HS-27A (cell line): ENCODE measurements at regions not wholly inside any gene's neighbourhood (a gene's known extent, or its start where the extent isn't known, plus 50 kb on each side); places are given as distances from the start of the nearest gene placed in this dataset.

Experiments used
- DNase-seq: peaks from one replicate; pipeline ENCODE4 v3.0.0-alpha.2; 2012; ENCODE audit warnings: low read depth, missing footprints

DNA sequence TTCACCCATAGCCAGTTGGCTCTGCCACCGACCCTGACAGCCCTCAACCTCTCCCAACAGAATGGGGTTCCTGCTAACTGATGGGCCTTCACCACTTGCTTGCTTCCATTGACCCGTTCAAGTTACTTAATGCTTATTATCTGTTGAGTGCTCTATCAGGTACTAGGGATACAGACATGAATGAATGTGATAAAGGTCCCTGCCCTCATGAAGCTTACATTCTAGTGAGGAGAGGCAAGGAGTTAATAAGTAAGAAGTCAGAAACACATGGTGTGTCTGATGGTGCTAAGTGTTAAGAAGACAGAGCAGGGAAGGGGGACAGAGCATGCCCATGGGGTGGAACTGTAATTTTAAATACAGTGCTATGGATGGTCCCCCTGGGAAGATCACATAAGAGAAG, 107.5 kb upstream of the JUN start:
- no peak for DNase-seq

DNA sequence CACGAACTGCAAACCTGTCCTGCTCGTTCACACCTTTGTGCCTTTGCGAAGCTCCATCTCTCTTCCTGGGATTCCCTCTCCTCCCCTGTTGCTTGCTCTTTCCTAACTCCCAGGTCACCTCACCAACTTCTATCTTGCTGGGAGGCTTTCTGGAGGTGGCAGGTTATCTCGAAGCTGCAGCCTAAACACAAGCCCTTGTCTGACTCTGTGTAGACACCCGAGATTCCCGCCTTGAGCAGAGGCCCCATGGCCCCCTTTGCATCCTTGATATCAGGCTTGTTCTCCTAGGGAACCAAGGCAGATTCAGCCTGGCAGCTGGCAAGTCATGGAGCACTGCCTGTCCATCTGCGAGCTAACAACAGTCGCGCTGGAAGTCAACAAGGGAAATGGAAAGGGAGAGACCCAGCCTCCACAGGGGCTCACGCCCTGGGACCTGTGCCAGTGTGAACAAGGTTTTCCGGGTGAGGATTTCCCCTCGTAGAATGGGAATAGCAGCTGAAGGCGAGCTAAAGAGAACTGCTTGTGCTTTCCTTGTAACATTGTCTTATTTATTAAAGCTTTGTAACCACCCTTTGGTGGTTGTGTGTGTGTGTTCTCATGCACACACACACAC, 109.5 kb upstream of the JUN start:
- no peak for DNase-seq

DNA sequence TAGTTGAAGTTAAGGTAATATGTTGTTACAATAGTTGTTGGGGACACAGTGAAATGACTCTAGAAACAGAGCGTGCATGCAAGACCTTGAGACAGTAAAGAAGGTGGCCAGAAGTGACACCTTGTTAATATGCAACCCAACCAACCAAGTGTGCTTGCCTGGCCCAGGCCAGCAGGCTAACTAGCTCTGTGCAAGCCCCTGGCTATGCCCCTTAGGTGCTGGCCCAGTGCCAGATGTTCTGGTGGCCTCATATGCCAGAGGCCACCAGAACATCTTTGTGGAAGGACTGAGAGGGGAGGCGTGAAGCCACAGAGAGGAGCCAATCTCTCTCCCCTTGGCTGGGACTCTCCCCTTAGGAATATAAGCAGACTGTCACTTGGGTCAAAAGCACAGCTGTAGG, 111.2 kb upstream of the JUN start:
- DNase-seq: no peak

DNA sequence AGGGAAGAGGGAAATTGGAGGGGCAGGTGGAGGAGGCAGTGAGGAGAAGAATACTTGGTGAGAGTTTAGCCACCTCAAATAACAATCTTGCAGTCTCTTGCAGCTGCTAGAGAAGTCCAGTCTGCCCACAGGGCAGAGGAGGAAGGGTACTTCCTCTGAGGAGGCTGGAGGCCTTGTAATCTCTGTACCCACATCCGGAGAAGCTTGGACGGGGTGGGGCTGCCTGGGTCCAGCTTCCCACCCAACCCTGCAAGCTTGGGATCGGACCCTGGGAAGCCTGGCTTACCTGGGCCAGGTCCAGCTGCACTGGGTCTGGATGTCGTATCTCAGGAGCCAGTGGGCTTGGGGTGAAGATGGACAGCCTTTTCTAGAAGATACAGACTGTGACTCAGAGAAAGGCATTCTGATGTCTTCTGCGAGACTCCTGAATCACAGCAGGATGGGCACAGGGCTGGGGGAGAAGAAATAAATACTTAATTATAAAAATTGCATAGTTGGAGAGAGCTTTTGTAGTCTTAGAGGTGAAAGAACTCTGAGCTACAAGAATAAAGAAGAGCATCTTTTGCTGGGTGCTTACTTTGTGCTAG, 111.8 kb upstream of the JUN start:
- no peak for DNase-seq

DNA sequence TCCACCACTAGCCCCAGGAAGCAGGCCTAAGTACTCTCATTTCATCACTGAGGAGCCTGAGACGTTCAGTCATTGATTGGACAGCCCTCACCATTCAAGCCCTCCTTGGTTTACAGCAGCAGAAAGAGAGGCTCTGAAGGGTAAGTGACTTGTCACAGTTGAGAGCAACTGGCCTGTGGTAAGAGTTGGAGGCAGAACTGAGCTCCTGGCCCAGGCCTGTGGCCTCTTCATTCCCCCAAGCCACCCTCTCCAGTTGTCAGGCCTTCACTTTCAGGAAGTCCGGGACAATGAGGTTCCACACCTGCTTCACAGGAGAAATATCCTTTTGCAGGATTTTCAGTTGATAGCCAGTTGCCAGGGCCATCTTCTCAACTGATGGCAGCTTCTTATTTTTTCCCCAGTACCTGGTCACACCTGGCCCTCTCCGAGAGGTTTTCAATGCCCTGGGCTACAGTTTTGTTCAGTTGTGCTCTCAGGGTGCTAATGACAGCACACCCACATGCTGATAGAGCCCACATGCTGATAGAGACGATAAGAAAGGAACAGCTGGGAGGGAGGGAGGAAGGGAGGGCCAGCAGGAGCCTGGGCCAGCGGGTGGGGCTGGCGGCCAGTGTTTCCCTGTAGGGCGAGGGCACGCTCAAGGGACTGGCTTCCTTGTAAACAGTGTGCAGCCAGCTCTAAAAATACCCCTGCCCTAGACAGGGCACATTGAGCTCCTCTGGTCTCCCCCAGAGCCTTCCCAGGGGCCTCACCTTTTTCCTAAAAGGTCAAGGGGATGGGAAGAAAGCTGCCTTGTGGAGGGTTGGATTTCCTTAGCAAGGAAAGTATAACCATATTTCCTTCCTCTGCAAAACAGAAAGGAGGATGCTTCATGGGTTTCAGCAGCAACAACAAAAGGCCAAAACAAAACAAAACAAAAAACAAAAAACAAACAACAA, 112.7 kb upstream of the JUN start:
- DNase-seq: no peak

DNA sequence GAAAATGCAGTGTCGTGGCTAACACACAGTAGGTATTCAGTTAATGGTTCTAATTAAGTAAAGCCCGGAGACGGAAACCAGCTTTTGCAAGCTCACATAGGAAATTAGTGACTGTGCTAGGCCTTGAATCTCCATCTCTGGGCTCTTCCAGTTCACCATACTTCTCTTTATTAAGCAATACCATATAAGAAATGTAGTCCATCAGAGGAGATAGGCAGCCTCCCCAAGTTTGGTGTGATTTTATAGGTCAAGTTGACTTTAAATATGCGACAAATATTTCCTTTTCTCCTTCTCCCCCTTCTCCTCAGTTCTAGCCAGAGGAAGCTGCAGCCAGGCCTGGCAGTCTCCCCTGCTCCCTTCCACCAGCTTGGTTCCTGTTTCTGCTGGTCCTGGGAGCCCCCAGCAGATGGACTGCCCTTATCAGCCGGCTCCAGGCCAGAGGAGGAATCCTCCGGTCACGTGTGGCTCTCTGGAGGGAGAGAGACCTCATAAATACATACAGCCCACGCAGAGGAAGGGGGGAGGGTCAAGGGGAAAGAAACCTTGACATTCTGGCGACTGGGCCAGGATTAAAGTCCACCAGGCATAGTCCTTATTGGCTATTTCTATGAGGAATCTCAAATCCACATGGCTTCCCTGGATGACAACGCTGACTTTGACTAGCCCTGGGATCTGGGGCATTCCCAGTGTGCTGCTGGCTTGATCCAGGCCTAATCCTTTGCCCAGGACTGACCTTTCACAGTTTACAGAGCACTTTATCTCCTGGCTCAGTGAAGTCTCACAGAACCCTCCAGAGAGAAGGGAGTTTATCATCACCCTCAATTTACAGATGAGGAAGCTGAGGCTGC, 115.1 kb upstream of the JUN start:
- no peak for DNase-seq

DNA sequence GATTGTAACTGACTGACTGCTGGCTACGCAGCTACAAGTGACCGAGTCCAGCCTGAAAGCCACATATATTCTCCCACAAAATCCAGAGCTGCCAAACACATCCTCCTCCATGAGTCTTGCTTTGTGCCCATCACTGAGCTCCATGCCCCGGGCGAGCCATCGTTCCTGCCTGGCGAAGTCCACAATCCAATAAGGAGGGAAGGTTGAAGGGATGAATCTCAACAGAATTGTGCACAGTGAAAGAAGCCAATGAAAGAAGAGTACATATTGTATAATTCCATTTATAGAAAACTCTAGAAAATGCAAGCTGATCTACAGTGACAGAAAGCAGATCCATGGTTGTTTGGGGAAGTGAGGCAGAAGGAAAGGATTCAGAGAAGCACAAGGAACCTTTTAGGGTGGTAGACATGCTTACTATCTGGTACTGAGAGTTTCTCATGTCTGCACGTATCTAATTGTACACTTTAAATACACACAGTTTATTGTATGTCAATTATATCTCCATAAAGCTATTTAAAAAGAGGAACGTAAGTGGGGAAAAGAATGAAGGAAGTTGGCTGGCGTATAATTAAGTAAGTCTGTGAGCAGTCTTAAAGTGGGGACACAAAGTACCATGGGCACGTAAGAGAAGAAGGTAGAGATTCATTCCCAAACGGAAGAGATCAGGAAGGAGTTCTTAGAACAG, 115.9 kb upstream of the JUN start:
- no peak for DNase-seq

DNA sequence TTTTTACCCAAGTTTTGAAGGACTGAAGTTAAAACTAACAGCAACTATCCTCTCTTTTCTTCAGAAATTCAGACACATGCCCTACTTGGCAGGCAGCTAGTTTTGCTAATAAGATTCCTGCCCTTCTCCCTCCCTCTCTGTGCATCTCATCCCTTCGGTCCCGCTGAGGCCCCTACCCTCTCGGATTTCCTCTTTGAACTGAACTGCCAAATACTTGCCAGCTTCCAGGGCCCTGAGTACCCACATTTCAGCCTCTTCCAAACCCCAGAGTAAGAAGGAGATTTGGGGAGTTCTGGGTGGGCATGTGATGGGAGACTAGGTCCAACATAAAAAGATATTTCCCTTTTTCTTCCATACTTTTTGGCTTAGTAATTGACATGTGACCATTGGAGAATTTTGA, 116.5 kb upstream of the JUN start:
- DNase-seq: no peak

DNA sequence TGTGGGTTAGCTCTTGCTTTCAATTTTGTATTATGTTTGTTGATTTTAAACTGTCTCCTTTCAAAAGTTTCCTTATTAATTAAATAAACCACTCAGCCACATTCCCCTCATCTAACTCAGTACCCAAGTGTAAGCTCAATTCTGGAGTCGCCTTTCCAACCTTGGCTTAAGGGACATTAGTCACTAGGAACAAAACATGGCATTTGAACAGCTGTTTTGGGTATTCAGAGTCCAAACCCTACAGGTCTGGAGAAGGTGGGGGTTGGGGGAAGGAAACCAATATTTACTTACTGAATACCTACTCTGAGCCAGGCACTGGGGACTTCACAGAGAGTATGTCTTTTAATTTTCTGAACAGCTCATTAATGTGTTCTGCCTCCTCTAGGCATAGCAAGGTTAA, 117.2 kb upstream of the JUN start:
- no peak for DNase-seq

DNA sequence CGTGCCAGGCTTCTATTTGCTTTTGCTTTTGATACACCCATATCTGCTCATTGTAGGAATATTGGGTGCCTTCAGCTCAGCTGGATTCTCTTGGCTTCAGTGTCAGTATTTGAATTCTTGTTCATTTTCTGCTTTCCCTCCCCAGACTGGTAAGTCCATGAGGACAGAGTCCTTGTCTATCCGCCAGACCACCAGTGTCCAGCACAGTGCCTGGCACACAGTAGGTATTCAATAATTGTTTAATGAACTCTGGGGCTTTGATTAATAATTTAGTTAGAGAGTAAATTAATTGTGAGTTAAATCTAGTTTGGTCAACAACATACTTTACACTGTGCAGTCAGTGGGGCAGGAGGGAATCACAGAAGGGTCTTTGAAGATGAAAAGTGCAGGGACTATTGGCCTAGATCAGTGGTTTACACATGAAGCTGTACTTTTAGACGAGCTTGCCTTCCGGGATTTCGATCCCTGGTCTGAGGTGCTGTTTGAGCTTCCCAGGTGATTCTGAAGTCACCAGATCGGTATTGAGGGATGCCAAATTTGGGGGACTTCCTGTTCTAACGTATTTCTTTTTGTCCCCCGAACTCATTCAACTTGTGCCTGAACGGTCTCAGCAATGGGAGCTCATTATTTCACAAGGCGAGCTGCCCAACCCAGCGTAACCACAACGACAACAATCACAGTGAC, 119.1 kb upstream of the JUN start:
- DNase-seq: no peak

DNA sequence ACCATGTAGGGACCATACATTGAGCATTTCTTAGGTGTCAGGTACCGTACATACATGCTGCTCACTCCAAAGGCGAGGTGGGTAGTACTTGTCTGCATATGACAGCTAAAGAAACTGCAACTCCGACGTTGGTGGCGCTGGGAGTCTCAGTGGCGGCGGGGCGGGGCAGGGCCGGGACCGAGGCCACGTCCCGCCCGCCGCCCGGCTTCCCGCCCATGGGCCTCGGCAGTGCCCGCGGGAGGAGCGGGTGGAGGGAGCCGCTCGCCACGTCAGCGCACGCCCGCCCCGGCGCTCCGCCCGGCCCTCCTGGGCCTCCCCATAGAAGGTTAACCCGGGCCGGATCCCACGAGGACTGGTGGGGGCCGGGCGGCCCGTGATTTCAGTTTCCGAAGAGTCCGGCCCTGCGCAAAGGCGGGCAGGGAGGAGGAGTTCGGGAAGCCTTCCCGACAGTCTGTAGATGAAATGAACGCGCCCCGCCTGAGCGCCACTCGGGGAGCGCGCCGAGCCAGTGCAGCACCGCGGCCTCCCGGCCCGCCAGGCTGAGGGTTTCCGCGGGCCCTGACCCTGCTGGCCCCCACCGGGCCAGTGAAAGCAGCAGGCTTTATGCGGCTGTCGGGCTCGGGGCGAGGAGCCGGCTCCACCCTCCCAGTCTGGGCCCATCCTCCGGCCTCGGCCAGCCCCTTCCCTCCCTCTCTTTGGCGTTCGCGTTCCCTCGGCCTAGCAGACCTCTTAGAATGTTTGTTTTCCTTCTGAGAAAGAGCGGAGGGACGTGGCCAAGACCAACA, 119.9 kb upstream of the JUN start:
- DNase-seq: peak; percentile 84

DNA sequence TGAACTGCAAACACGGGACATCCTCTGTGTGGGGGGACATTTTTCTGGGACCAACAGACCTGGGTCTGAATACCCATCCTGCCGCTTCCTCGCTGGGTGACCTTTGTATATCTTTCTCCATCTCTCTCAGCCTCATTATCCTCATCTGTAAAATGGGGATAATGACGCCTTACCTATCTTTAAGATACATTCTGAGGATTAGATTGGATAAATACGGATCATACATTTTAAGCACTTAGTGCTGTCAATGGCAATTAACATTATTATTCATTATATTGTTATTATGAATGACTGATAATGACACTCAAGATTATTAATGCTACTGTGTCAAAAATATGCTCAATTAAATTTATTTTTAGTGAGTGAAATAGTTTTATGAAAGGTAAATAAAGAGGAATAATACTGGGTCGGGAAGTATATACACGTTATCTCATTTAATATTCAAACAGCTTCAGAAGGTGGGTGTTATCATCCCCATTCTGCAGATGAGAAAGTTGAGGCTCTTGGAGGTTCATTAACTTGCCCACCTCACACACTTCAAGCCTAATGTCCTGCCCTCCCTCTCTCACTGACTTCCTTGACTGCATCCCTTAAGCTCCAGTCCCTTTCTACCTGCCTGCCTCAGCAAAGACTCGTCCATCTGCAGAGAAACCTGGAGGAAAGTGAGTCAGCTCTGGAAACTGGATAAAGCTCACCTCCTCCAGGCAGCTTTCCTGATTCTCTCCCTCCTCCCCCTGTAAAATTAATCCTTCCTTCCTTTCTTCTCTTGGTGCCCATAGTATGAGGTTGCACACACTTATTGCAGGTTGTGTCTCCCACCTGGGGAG, 120.7 kb upstream of the JUN start:
- no peak for DNase-seq

DNA sequence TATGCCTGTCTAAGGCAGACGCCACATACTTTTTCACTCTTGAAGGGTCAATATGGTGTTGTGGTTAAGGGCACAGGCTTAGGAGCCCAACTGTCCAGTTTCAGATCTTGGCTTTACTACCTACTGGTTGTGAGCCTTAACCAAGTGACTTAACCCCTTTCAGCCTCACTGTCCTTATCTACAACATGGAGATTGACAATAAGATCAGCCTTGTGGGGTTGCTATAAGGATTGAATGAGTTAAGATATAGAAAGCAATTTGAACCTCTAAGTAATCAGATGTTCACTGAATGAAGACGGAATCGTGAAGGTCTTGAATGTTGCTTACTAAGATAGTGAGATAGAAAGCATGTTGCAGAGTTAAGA, 121.3 kb upstream of the JUN start:
- DNase-seq: no peak

DNA sequence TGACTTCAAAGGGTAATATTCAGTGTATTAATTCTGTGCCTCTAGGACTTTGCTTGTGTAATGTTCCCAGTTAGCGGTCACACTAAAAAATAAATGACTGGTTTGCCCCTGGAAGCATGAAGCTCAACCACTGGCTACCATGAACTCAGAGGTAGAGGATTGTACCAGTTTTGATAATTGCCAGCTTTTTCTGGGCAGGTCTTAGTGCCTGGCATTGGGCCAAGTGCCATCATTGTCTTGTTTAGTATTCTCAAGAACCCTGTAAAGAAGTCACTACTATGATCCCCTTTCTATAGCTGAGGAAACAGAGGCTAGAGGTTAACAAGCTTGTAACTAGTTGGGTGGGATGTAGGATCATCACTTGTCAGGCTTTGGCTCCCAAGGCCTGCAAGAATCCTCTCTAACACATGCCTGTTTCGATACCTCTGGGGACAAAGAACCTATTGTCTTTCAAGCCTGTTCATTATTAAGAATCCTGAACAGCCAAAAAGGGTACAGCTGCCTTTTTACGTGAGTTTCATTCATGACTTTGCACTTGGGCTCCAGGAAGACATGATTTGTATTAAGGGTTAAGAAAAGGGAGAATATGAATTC, 121.9 kb upstream of the JUN start:
- DNase-seq: no peak

DNA sequence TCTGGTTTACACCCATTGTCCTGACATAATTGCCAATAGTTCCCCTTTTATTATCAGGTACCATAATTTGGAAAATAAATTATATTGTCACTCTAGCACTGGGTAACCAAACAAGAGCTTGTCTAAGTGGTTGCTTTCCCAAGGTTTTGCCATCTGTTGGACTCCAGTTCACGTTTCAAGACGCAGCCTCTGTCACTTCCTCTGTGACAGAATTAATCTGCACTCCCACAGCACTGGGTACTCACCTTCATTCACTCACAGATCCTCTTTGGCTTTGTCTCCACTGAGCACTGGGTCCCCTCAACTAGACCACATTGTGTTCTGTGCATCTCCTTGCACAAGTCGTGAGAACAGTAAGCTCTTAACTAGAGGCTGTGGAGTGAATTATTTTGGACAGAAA, 123.6 kb upstream of the JUN start:
- DNase-seq: no peak

DNA sequence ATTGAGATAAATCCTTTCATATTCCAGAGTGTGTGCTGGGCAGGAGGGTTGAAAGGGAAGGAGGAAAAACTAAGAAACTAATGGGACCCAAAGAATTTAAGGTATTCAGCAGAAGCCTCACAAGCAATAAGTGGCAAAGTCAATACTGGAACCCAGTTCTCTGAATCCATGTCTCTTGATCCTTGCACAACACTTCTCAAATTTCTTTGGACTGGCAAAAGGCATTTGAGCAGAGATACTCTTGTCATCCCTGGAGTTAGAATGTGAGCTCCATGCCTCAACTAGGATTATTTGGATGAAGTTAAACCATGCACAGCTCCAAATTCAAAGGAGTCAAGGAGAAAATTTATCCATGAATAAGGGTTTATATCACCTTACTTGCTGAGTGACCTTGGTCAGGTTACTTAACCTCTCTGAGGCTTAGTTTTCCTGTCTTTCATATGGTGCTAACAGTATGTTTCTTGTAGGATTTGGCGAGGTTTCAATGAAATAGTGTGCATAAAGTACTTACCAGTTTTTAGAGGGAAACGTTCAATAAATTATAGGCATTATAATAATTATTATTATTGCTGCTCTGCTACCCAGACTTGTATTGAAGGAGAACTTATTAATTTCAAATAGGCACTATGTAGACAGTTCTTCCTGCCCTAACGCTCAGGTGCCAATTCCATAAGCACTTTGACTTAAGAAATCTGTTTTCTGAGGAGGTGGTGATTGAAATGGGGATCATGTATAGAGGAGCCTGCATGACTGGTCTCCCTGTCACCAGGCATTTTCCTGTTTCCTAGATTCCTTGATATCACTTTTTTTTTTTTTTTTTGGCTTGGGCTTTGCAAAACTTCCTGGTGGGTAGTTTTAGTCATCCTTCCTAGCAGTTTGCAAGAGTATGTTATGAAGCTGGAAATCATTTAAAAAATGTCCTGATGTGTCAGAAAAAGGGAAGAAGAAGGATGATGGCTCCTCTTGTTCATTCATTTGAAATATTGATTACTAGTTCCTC, 125.0 kb upstream of the JUN start:
- DNase-seq: peak; percentile 82

DNA sequence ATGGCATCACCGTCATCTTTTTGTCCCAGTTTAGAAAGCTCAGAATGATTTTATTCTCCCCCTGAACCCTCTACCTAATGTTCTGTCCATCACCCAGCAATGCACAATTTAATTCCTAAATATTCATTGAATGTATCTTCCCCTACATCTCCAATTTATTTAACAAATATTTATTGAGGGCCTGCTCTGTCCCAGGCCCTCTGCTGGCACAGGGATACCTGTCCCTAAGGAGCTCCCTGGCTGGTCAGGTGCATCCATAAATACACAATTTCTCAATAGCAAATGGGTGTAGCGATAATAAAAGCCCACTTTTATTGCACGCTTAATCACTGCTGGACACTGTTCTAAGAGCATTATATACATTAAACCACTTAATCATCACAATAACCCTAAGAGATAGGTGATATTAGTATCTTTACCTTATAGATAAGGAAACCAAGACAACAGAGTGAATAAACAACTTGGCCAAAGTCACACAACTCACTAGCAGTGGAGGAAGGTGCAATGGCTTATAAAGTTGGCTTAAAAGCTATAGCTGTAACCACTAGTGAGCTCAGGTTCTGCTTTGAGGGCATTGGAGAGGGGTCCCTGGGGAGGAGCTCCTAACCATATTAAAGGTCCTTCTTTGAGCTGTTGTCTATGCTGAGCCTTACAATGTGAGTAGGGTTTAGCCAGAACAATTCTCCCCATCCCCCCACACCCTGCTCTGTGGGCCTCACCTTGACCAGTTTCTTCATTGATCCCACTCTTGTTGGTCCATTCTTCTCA, 126.3 kb upstream of the JUN start:
- no peak for DNase-seq
